ENCODE measurements at regions not wholly inside any gene's neighbourhood (a gene's known extent, or its start where the extent isn't known, plus 50 kb on each side); places are given as distances from the start of the nearest gene placed in this dataset.

DNA sequence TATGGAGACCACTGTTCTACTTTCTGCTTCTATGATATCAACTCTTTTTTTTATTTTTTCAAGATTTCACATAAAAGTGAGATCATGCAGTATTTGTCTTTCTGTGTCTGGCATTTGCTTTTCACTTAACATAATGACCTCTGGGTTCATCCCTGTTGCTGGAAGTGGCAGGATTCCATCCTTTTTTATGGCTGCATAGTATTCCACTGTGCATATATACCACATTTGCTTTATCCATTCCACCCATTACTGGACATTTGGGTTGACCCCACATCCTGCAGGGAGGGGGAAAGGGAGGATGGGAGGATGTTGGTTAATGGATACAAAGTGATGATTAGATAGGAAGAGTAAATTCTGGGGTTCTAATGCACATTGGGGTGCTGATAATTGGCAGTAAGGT, 80.3 kb upstream of the NPTX2 start:
- Histone ChIP-seq H3K4me1 (ENCODE audit: insufficient read depth) (no peaks in the 10 kb centered on the region), H3K4me3 (ENCODE audit: low read depth, low read length) (no peak overlapping the region), H3K27ac (ENCODE audit: low read depth) (no peak overlapping the region), H3K36me3 (ENCODE audit: insufficient read depth) (no peaks in the 10 kb centered on the region)
- no peak for DNase-seq (ENCODE audit: extremely low spot score)

DNA sequence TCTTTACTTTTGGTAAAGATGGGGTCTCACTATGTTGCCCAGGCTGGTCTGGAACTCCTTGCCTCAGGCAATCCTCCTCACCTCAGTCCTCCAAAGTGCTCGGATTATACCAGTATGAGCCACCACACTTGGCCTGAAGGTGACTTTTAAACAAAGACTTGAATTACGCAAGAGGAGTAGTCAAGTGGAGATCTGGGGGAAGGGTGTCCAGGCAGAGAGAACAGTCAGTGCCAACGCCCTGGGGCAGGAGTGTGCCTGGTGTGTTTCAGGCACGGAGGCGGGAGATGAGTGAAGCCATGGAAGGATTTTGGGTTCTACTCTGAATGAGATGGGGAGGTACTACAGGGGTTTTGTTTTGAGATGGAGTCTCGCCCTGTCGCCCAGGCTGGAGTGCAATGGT, 82.6 kb upstream of the NPTX2 start:
- DNase-seq (ENCODE audit: extremely low spot score), result no peak
- no peak overlapping the region for H3K27ac ChIP-seq (ENCODE audit: low read depth)
- H3K4me1 ChIP-seq (ENCODE audit: insufficient read depth), result no peaks in the 10 kb centered on the region
- H3K4me3 ChIP-seq (ENCODE audit: low read depth, low read length), result no peak overlapping the region
- H3K36me3 ChIP-seq (ENCODE audit: insufficient read depth), result no peaks in the 10 kb centered on the region
- 87% methylated on average over 7 of the region's 7 CpGs for WGBS

GRCh38 chr7:98531717-98532116, 85.4 kb upstream of the NPTX2 start:
- H3K27ac ChIP-seq (ENCODE audit: low read depth), result no peak overlapping the region
- H3K4me1 ChIP-seq (ENCODE audit: insufficient read depth), result no peaks in the 10 kb centered on the region
- no peak for DNase-seq (ENCODE audit: extremely low spot score)
- no peaks in the 10 kb centered on the region for H3K36me3 ChIP-seq (ENCODE audit: insufficient read depth)
- WGBS, result 78% methylated on average over 3 of the region's 3 CpGs
- no peak overlapping the region for H3K4me3 ChIP-seq (ENCODE audit: low read depth, low read length)

GRCh38 chr7:98528079-98528478, 89.0 kb upstream of the NPTX2 start:
- DNase-seq (ENCODE audit: extremely low spot score), result no peak
- Histone ChIP-seq H3K4me1 (ENCODE audit: insufficient read depth) (no peaks in the 10 kb centered on the region), H3K4me3 (ENCODE audit: low read depth, low read length) (no peak overlapping the region), H3K27ac (ENCODE audit: low read depth) (no peak overlapping the region), H3K36me3 (ENCODE audit: insufficient read depth) (no peaks in the 10 kb centered on the region)
- 71% methylated on average over 8 of the region's 8 CpGs for WGBS

GRCh38 chr7:98526059-98526458, 91.0 kb upstream of the NPTX2 start:
- no peaks in the 10 kb centered on the region for H3K36me3 ChIP-seq (ENCODE audit: insufficient read depth)
- no peak overlapping the region for H3K4me3 ChIP-seq (ENCODE audit: low read depth, low read length)
- H3K4me1 ChIP-seq (ENCODE audit: insufficient read depth), result no peaks in the 10 kb centered on the region
- no peak overlapping the region for H3K27ac ChIP-seq (ENCODE audit: low read depth)
- WGBS, result 87% methylated on average over 10 of the region's 10 CpGs
- DNase-seq (ENCODE audit: extremely low spot score), result no peak

DNA sequence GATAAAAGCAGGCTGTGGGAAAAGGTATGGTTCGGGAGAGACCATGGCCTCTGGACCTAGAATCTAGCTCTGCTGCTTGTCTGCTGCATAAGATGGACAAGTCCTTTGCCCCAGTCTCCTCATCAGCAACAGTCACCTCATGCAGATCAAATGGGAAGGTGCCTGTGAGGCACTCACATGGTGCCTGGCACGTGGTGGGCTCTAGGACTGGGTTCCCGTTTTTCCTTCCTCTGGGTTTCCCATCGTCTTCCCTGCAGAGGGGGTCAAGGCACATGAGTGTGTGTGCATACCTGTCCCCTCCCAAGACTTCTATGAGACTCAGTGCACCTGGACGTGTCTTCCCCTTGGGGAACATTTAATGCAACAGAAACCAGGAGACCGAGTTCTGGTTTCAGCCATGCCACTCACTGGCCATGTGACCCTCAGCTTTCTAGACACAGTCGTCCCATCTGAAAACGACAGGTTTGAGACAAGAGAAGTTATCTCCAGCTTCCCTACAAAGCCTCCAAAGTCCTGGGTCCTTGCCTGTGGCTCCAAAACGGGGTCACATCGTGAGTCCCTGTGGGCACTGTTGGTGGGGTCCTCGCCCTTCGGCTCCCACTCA, 95.9 kb upstream of the NPTX2 start:
- no peak overlapping the region for H3K27ac ChIP-seq (ENCODE audit: low read depth)
- H3K4me1 ChIP-seq (ENCODE audit: insufficient read depth), result no peaks in the 10 kb centered on the region
- DNase-seq (ENCODE audit: extremely low spot score), result no peak
- no peaks in the 10 kb centered on the region for H3K36me3 ChIP-seq (ENCODE audit: insufficient read depth)
- WGBS, result 83% methylated on average over 12 of the region's 12 CpGs
- no peak overlapping the region for H3K4me3 ChIP-seq (ENCODE audit: low read depth, low read length)

DNA sequence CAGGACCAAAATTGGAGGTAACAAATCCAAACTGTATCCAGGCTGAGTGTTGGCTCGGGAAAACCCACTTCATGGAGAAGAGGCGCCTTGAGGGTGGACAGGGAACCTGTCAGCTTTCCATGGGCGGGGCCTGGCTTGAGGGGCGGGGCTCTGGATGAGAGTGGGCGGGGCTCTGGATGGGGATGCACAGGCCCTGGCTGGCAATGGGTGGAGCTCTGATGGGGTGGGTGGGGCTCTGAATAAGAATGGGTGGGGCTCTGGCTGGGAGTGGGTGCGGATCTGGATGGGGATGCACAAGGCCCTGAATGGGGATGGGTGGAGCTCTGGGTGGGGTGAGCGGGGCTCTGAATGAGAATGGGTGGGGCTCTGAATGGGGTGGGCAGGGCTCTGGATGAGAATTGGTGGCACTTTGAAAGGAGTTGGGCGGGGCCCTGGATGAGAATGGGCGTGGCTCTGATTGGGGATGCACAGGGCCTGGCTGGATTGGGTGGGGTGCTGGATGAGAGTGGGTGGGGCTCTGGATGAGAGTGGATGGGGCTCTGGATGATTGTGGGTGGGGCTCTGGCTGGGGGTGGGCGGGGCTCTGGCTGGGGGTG, 96.6 kb upstream of the NPTX2 start:
- Histone ChIP-seq H3K4me3 (ENCODE audit: low read depth, low read length) (no peak overlapping the region), H3K36me3 (ENCODE audit: insufficient read depth) (no peaks in the 10 kb centered on the region), H3K27ac (ENCODE audit: low read depth) (no peak overlapping the region), H3K4me1 (ENCODE audit: insufficient read depth) (no peaks in the 10 kb centered on the region)
- no peak for DNase-seq (ENCODE audit: extremely low spot score)
- WGBS, result 86% methylated on average over 10 of the region's 10 CpGs

DNA sequence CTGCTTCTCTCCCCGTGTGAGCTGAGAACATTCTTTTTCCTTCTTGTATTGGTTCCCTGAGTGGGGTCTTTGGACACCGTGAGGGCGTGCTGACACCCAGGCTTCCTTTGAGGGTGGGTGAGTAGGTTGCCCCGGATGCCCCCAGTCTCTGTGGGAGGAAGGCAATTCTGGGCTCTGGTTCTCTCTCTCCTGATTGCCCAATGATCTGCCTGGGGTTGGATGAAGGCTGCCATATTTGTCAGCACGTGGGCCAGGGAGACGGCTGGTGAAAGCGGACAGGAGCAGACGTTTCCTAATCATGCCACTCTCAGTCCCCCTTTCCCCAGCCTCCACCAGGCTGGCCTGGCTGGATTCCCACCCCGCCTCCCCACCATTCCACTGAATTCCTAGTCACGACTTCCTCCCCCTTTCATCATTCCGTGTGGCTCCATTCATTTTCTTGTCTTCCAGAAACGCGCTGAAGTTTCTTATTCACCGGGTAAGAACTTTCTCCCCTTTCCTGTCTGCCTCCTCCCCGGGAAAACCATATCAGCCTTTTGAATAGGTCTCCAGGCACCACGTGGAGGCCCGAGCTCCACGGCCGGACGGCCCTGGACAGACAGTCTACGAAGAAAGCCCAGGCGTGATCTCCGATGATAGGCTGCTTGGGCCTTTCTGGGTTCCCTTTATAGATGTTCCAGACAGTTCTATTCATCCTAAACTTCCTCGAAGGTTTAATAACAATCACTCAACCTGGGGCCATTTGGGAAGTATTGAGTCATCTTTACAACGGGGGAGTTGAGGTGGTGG, 98.7 kb upstream of the NPTX2 start:
- H3K4me3 ChIP-seq (ENCODE audit: low read depth, low read length), result no peak overlapping the region
- H3K4me1 ChIP-seq (ENCODE audit: insufficient read depth), result no peaks in the 10 kb centered on the region
- 82% methylated on average over 25 of the region's 25 CpGs for WGBS
- no peak for DNase-seq (ENCODE audit: extremely low spot score)
- no peak overlapping the region for H3K27ac ChIP-seq (ENCODE audit: low read depth)
- no peaks in the 10 kb centered on the region for H3K36me3 ChIP-seq (ENCODE audit: insufficient read depth)

DNA sequence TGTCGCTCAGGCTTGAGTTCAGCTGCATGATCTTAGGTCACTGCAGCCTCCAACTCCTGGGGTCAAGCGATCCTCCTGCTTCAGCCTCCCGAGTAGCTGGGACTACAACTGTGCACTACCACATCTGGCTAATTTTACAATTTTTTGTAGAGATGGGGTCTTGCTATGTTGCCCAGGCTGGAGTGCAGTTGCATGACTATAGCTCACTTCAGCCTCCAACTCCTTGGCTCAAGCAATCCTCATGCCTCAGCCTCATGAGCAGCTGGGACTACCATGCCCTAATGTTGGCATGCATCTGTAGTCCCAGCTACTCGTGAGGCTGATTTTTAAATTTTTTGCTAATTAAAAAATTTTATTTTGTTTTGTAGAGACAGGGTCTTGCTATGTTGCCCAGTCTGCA, 101.9 kb upstream of the NPTX2 start:
- no peak for DNase-seq (ENCODE audit: extremely low spot score)
- Histone ChIP-seq H3K27ac (ENCODE audit: low read depth) (no peak overlapping the region), H3K4me1 (ENCODE audit: insufficient read depth) (no peaks in the 10 kb centered on the region), H3K4me3 (ENCODE audit: low read depth, low read length) (no peak overlapping the region), H3K36me3 (ENCODE audit: insufficient read depth) (no peaks in the 10 kb centered on the region)
- 84% methylated on average over 4 of the region's 4 CpGs for WGBS

GRCh38 chr7:98514211-98515031, 102.7 kb upstream of the NPTX2 start:
- no peak for DNase-seq (ENCODE audit: extremely low spot score)
- no peaks in the 10 kb centered on the region for H3K4me1 ChIP-seq (ENCODE audit: insufficient read depth)
- H3K36me3 ChIP-seq (ENCODE audit: insufficient read depth), result no peaks in the 10 kb centered on the region
- WGBS, result 72% methylated on average over 16 of the region's 16 CpGs
- H3K27ac ChIP-seq (ENCODE audit: low read depth), result no peak overlapping the region
- H3K4me3 ChIP-seq (ENCODE audit: low read depth, low read length), result no peak overlapping the region

DNA sequence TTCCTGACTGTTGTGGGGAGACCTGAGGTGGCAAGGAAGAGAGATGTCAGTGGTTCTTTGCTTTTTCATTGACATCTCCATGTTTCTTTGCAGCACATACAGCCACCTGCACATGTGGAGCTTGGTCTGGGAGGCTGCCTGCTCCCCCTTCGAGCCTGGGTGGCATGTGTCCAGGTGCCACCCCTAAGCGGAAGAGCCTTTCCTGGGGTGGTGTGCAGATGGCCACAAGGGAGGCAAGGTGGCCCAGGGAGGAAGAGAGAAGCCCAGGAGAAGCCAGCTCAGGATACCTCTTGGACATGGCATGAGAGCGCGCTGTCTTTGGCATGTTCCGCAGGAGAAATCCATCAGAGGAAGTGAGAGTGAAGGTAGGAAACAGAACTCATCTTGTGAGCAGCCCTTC, 105.9 kb upstream of the NPTX2 start:
- no peak for DNase-seq (ENCODE audit: extremely low spot score)
- WGBS, result 90% methylated on average over 5 of the region's 5 CpGs

DNA sequence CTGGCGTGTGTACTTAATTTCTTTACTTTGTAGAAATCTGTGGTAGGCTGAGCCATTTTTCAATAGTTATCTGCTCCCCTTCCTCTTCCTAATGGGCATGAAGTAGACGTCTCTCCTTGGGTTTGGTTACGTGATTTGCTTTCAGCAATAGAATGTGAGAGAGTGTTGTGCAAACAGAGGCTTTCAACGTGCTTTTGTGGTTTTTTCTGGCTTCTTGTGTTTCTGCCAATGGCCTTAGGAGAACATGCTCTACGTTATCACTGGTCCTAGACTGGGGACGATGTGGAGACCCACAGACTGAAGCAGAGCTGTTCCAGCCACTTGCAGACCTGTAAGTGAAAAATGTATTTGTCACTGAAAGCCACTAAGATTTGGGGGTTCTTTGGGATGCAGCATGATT, 107.2 kb upstream of the NPTX2 start:
- no peak overlapping the region for H3K4me3 ChIP-seq (ENCODE audit: low read depth, low read length)
- H3K4me1 ChIP-seq (ENCODE audit: insufficient read depth), result no peaks in the 10 kb centered on the region
- H3K36me3 ChIP-seq (ENCODE audit: insufficient read depth), result no peaks in the 10 kb centered on the region
- 59% methylated on average over 6 of the region's 6 CpGs for WGBS
- no peak overlapping the region for H3K27ac ChIP-seq (ENCODE audit: low read depth)
- no peak for DNase-seq (ENCODE audit: extremely low spot score)

More for the DNA sequence above, 105.9 kb upstream of the NPTX2 start:
- H3K27ac ChIP-seq (ENCODE audit: low read depth), result no peak overlapping the region
- H3K36me3 ChIP-seq (ENCODE audit: insufficient read depth), result no peaks in the 10 kb centered on the region
- H3K4me1 ChIP-seq (ENCODE audit: insufficient read depth), result no peaks in the 10 kb centered on the region
- H3K4me3 ChIP-seq (ENCODE audit: low read depth, low read length), result no peak overlapping the region

DNA sequence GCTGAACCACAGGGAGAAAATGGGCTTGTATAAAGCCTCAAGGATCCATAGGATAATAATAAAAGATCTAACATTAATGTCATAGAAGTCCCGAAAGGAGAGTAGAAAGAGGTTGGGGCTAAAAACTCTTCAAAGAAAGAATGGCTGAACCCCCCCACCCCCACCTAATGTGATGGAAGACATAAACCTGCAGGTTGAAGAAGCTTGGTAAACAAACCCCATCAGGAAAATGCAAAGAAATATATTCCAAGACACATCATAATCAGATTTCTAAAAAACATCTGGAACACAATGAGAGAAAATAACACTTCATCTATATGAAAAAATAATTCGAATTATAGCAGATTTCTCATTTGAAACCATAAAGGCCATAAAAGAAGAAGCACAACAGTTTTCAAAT, 105.6 kb upstream of the BAIAP2L1 start:
- H3K36me3 ChIP-seq (ENCODE audit: insufficient read depth), result no peaks in the 10 kb centered on the region
- no peak overlapping the region for H3K27ac ChIP-seq (ENCODE audit: low read depth)
- 84% methylated on average over 2 of the region's 2 CpGs for WGBS
- H3K4me3 ChIP-seq (ENCODE audit: low read depth, low read length), result no peak overlapping the region
- H3K4me1 ChIP-seq (ENCODE audit: insufficient read depth), result no peaks in the 10 kb centered on the region
- no peak for DNase-seq (ENCODE audit: extremely low spot score)

- H3K4me3 ChIP-seq (ENCODE audit: low read depth, low read length), result no peak overlapping the region
- H3K36me3 ChIP-seq (ENCODE audit: insufficient read depth), result no peaks in the 10 kb centered on the region
- 44% methylated on average over 6 of the region's 6 CpGs for WGBS
- H3K4me1 ChIP-seq (ENCODE audit: insufficient read depth), result no peaks in the 10 kb centered on the region
- H3K27ac ChIP-seq (ENCODE audit: low read depth), result no peak overlapping the region
- DNase-seq (ENCODE audit: extremely low spot score), result no peak
Observed at GRCh38 chr7:98500764-98501163, 99.9 kb upstream of the BAIAP2L1 start.

Measured in urinary bladder (tissue), 3 donors.